ENCODE measurements at regions not wholly inside any gene's neighbourhood (a gene's known extent, or its start where the extent isn't known, plus 50 kb on each side); places are given as distances from the start of the nearest gene placed in this dataset.

DNA sequence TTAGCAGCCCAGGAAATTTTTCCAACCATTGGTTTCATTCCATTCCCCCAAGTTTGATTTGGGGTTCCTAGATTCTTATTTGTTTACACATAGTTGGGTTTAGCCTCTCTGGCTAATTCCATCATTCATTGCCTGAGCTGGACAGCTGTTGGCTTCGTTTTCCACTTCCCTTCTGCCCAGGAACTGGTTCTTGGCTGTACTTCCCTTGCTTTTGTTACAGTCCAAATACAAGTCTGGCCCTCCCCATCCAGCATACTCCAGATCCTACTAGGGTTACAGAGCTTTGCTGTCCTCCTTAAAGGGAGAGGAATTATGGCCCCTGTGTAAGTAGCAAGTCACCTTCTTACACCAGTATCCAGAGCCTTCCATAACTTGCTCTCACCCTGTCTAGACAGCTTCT, 356.3 kb downstream of the FAT3 start:
- TF ChIP-seq, protein P1, sequence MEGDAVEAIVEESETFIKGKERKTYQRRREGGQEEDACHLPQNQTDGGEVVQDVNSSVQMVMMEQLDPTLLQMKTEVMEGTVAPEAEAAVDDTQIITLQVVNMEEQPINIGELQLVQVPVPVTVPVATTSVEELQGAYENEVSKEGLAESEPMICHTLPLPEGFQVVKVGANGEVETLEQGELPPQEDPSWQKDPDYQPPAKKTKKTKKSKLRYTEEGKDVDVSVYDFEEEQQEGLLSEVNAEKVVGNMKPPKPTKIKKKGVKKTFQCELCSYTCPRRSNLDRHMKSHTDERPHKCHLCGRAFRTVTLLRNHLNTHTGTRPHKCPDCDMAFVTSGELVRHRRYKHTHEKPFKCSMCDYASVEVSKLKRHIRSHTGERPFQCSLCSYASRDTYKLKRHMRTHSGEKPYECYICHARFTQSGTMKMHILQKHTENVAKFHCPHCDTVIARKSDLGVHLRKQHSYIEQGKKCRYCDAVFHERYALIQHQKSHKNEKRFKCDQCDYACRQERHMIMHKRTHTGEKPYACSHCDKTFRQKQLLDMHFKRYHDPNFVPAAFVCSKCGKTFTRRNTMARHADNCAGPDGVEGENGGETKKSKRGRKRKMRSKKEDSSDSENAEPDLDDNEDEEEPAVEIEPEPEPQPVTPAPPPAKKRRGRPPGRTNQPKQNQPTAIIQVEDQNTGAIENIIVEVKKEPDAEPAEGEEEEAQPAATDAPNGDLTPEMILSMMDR (IDR thresholded peaks at IDR 0.05) = no peak
- TF ChIP-seq POLR2A (IDR thresholded peaks at IDR 0.05) (no peak), EP300 (IDR thresholded peaks at IDR 0.05) (no peak)
